H54 (cell line): ENCODE measurements at regions not wholly inside any gene's neighbourhood (a gene's known extent, or its start where the extent isn't known, plus 50 kb on each side); places are given as distances from the start of the nearest gene placed in this dataset.
A peak's percentile ranks its signal among the peaks of the same experiment; 100 is the strongest.
"Not testable (repeated sequence)": the region's sequence is repeated elsewhere in the genome, so short reads cannot be mapped to it uniquely, and the experiment has no call there.

Experiments used
- DNase-seq: peaks from one replicate; pipeline ENCODE4 v3.0.0; 2011; ENCODE audit warnings: low spot score, mixed read lengths; ENCODE audit not compliant: insufficient read length
- FAIRE-seq: peaks from 3 replicates; lab custom pipeline; 2011; peaks lifted over from hg19 to GRCh38; lab: Jason Lieb, UNC
- POLR2A ChIP-seq: IDR thresholded peaks from 2 replicates; pipeline ENCODE4 v1.6.1; 2011; ENCODE audit warnings: low read depth, mild to moderate bottlenecking, low read length

- no peak for TF ChIP-seq POLR2A
- DNase-seq: peak; percentile 3
- no peak for FAIRE-seq
Measured at GRCh38 chrX:130529531-130529930, 127.7 kb downstream of the RBMX2 start.

- FAIRE-seq: no peak
- no peak for TF ChIP-seq POLR2A
- DNase-seq: no peak
Measured at GRCh38 chrX:130531066-130531465, 129.3 kb downstream of the RBMX2 start.

GRCh38 chrX:130539721-130540321 is 138.0 kb downstream of the RBMX2 start:
- peak; percentile 15 for FAIRE-seq
- TF ChIP-seq POLR2A: no peak
- peak; percentile 14 for DNase-seq

GRCh38 chrX:130543603-130544325 is 142.0 kb downstream of the RBMX2 start:
- FAIRE-seq (no peak), DNase-seq (no peak)
- no peak for TF ChIP-seq POLR2A

- no peak for TF ChIP-seq POLR2A
- DNase-seq (no peak), FAIRE-seq (no peak)
Measured at GRCh38 chrX:130545796-130546195, 144.0 kb downstream of the RBMX2 start.

GRCh38 chrX:130549382-130549781 is 147.6 kb downstream of the RBMX2 start:
- not testable (repeated sequence) for DNase-seq, FAIRE-seq

GRCh38 chrX:130550351-130550750 is 148.6 kb downstream of the RBMX2 start:
- TF ChIP-seq POLR2A: no peak
- FAIRE-seq (no peak), DNase-seq (no peak)

DNA sequence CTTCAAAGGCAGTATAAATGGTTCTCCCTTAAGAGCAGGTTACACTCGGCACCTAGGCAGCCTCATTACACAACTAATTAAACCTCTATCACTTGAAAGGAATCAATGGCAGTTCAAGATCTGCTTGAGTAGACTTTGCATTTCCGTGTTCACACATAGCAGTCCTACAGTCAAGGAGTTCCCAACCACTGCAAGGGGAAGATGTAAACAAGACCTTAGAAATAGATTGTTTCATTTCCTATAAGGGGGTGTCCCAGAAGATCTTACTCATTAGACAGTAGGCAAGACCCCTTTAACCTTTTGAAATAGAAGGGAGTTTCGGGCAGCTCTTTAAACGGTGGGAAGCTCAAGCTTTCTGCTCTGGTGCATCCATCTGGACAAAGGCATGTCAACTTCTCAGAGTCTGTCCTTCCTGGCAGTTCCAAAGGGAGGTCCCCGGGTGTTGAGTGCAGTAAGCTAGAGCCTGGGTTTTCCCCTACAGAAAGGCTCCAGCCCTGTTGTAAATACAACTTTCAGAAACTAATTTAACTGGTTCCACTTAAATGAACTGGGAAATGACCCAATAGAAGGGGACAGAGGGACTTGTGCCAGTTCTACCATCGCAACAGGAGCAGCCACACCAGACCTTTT is 150.8 kb downstream of the RBMX2 start:
- no peak for TF ChIP-seq POLR2A
- no peak for DNase-seq
- FAIRE-seq: no peak

- DNase-seq: no peak
- FAIRE-seq: no peak
- no peak for TF ChIP-seq POLR2A
Measured at GRCh38 chrX:130555341-130555740, 153.6 kb downstream of the RBMX2 start.

DNA sequence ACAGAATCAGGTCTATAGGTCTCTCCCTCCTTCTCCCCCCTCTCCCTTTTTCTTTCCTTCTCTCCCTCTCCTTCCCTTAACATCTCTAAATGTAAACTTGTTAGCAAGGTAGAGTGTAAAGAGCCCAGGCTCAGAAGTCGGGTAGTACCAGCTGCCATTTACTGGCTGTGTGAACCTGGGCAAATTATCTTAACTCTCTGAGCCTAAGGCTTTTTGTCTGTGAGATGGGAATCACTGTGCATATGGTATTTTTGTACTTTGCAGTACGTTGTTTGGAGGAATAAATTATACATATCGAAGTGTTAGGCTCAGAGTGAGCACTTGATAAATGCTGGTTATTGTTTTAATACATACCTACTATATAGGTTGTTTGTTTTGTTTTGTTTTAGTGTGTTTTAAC is 154.0 kb downstream of the RBMX2 start:
- no peak for TF ChIP-seq POLR2A
- no peak for DNase-seq
- FAIRE-seq: no peak

DNA sequence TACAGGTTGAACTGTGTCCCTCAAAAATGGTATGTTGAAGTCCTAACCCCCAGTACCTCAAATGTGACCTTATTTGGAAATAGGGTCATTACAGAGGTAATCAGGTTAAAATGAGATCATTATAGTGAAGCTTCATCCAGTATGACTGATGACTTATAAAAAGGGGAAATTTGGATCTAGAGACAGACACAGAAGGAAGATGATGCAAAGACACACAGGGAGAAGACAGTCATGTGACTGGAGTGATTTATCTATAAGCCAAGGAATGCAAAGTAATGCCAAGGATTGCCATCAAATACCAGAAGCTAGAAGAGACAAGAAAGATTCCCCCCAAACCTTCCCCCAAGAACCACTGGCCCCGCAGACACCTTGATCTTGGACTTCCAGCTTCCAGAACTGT is 155.2 kb downstream of the RBMX2 start:
- DNase-seq: no peak
- FAIRE-seq: no peak
- TF ChIP-seq POLR2A: no peak

- DNase-seq (no peak), FAIRE-seq (no peak)
- no peak for TF ChIP-seq POLR2A
Measured at GRCh38 chrX:130560544-130560943, 158.8 kb downstream of the RBMX2 start.

- TF ChIP-seq POLR2A: no peak
- FAIRE-seq (no peak), DNase-seq (no peak)
Measured at GRCh38 chrX:130561930-130562329, 160.1 kb downstream of the RBMX2 start.

DNA sequence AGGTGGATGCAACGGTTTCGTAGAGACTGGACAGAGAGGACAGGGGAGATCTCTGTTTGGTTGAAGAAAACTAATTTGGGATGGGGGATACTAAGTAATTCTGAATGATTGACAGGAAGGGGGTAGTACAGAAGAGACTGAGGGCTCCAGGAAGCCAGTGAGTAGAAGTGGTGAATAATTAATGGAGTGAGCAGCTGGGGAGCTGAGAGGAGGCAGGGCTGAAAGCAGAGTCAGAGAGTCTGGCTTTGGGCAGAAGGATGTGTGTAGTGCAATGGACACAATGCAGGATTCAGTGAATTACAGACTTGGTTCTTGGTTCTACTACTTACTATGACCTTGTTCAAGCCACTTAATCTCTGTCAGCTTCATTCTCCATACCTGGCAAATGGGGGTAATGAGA is 161.7 kb downstream of the RBMX2 start:
- TF ChIP-seq POLR2A: no peak
- DNase-seq (no peak), FAIRE-seq (no peak)

DNA sequence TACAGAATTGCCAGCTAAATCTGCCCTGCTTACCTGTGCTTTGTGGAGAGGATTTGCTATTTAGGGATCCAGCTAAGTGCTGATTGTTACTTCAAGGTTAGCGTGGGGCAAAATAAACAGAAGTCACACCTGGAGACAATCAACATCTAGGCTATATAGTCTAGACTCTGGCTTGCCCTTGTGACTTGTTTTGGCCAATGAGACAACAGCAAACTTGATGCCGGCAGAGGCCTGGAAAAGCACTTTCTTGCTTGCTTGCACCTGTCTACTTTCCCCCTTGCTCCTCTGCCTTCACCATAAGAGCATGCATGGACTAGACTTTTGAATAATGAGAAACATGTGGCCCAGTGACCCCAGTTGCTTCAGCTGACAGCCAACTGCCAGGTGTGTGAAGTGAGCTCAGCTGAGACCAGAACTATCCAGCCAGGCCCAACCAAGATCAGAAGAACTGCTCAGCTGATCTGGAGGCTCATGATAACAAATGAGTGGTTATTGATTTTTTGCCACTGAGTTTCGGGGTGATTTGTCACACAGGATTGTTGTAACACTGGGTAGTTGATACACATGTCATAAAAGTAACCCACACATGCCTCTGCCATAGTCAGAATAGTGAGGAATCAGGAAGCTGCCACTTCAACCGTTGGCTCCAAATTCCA is 164.4 kb downstream of the RBMX2 start:
- FAIRE-seq (no peak), DNase-seq (no peak)
- TF ChIP-seq POLR2A: no peak

- not testable (repeated sequence) for FAIRE-seq
Measured at GRCh38 chrX:130573030-130573429, 171.2 kb downstream of the RBMX2 start.

More at GRCh38 chrX:130573030-130573429, 171.2 kb downstream of the RBMX2 start:
- not testable (repeated sequence) for DNase-seq
